IPS-NIHi7 (cell line): ENCODE measurements at regions not wholly inside any gene's neighbourhood (a gene's known extent, or its start where the extent isn't known, plus 50 kb on each side); places are given as distances from the start of the nearest gene placed in this dataset.
"Not testable (repeated sequence)": the region's sequence is repeated elsewhere in the genome, so short reads cannot be mapped to it uniquely, and the experiment has no call there.

ENCODE experiments used
- DNase-seq: peaks from one replicate; pipeline ENCODE4 v3.0.0; 2012; ENCODE audit warnings: mixed read lengths; ENCODE audit errors: extremely low spot score

DNA sequence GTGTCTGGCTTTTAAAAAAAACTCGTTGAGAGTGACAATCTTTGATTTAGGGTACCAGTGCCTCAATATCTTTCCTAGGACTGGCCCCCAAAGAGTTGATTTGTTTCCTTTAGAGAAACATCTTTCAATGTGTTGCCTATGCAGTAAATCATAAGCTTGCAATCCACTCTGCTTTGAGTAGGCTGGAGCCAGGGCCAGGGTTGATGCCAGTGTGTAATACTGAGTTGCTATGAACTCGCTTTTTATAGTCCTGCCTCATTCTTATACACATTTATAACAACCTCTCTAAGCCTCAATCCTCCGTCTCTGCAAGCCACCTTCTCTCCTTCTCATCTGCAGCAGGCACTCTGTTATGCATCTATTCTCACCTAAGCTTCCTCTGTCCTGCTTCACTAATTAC, 674.9 kb upstream of the POM121L12 start:
- no peak for DNase-seq

DNA sequence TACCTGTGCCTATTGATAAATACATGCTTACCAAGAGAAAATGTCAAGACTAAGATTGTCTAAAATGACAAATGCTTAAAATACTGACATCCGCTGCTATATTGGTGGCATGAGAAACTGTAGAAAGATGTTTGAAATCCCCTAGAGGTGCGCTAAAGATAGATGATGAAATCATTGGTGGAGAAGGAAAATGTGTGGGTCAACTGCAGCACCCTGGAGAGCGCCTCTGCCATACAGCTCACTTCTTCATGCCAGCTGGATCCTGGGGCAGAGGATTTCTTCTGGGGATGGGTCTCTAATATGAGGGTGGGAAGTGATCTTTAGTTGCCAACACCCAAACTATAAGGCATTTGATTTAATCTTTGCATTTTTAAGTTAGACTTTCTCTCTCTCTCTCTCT, 680.4 kb upstream of the POM121L12 start:
- DNase-seq: peak; percentile 72

GRCh38 chr7:52352013-52352981, 683.1 kb upstream of the POM121L12 start:
- no peak for DNase-seq

GRCh38 chr7:52344015-52344414, 691.4 kb upstream of the POM121L12 start:
- DNase-seq: no peak

- no peak for DNase-seq
These were observed 695.4 kb upstream of the POM121L12 start for GRCh38 chr7:52340067-52340466.

DNA sequence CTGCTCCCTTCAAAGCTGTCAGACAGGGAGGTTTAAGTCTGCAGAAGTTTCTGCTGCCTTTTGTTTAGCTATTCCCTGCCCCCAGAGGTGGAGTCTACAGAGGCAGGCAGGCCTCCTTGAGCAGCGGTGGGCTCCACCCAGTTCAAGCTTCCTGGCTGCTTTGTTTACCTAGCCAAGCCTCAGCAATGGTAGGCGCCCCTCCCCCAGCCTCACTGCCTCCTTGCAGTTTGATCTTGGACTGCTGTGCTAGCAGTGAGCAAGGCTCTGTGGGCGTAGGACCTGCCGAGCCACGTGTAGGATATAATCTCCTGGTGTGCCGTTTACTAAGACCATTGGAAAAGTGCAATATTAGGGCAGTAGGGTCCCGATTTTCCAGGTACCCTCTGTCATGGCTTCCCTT, 707.1 kb upstream of the POM121L12 start:
- not testable (repeated sequence) for DNase-seq

DNA sequence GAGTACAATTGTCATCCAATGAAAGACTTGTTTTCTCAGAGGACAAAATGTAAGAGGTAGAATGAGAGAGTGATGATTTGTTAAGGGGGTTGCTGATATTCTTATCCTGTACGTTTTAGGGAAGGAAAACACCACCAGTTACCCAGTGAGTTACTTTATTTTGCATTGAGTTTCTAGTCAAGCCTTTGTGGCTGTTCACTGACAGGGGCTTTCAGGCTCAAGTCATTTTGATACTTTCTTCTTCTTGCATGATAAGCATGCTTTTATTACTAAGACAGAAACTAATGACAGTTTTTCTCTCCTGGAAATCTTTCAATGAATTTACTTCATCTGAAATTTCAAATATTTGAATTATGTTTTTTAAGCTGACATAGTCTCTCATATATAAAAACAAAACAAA, 710.2 kb upstream of the POM121L12 start:
- no peak for DNase-seq

DNA sequence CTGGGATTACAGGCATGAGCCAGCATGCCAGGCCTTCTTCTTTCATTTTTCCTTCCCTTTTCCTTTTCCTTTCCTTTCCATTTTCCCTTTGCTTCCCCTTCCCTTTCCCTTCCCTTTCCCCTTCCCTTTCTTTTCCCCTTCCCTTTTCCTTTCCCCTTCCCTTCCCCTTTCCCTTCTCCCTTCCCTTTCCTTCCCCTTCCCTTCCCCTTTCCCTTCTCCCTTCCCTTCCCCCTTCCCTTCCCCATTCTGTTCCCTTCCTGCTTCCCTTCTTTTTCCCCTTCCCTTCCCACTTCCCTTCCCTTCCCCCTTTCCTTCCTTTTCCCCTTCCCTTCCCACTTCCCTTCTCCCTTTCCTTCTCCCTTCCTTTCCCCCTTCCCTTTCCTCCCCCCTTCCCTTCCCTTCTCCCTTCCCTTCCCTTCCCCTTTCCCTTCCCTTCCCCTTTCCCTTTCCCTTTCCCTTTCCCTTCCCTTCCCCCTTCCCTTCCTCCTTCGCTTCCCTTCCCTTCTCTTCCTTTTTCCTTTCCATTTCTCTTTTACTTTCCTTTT, 712.2 kb upstream of the POM121L12 start:
- DNase-seq: no peak

GRCh38 chr7:52320610-52321009, 714.8 kb upstream of the POM121L12 start:
- DNase-seq: no peak

DNA sequence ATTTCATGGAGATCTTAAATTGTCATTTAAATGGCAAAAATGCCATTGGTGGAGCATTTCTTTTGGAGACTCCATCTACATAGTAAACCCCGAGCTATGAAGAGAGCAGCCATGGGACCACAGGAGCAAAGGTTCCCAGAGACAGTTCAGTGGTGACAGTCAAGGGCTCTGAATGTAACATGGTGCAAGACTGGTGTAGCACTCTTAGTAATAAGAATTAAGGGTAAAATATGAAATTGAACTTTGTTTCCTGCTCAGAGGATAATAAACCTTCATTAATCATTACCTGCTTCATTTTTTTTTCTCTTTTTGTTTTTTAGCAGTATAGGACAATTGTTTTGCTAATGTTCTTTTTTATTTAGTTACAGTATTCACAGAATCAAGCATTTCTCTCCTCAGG, 717.5 kb upstream of the POM121L12 start:
- DNase-seq: no peak

- no peak for DNase-seq
These were observed 723.5 kb upstream of the POM121L12 start for GRCh38 chr7:52311886-52312285.

GRCh38 chr7:52309631-52310030, 725.8 kb upstream of the POM121L12 start:
- no peak for DNase-seq

DNA sequence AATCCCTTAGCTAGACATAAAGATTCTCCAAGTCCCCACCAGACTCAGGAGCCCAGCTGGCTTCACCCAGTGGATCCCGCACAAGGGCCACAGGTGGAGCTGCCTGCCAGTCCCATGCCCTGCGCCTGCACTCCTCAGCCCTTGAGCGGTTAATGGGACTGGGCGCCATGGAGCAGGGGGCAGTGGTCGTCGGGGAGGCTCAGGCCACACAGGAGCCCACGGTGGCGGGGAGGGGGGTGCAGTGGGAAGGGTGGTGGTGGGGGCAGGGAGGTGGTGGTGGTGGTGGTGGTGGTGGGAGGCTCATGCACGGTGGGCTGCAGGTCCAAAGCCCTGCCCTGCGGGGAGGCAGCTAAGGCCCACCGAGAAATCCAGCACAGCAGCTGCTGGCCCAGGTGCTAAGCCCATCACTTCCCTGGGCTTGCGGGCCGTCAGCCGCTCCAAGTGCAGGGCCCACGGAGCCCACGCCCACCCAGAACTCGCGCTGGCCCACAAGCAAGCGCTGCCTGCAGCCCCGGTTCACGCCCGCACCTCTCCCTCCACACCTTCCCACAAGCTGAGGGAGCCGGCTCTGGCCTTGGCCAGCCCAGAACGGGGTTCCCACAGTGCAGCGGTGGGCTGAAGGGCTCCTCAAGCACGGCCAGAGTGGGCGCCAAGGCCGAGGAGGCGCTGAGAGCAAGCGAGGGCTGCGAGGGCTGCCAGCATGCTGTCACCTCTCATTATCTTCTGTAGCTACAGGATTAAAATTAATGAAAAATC, 732.5 kb upstream of the POM121L12 start:
- DNase-seq: no peak

- DNase-seq: no peak
These were observed 738.3 kb upstream of the POM121L12 start for GRCh38 chr7:52297128-52297527.

DNA sequence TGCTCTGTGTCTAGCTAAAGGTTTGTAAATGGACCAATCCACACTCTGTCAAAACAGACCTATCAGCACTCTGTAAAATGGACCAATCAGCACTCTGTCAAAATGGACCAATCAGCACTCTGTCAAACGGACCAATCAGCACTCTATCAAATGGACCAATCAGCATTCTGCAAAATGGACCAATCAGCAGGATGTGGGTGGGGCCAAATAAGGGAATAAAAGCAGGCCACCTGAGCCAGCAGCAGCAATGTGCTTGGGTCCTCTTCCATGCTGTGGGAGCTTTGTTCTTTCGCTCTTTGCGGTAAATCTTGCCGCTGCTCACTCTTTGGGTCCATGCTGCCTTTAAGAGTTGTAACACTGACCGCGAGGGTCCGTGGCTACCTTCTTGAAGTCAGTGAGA, 740.5 kb upstream of the POM121L12 start:
- no peak for DNase-seq

- no peak for DNase-seq
These were observed 746.2 kb upstream of the POM121L12 start for GRCh38 chr7:52289247-52289646.

DNA sequence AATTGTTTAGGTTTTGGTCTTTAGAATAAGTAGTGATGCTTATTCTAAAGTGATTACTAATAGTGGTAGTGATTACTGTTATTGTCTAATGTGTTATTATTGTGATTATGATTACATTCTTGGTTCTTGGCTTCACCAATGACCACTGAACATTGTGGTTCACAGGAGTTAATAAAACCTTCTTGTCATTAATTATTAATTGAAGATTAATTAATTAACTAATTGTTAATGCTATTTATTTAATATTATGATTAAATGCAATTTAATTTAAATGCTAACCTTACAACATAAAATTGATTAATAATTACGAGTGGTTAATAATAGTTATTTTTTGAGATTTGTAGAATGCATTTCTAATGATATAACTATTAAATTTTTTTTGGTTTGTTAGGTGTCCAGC, 747.7 kb upstream of the POM121L12 start:
- DNase-seq: no peak

DNA sequence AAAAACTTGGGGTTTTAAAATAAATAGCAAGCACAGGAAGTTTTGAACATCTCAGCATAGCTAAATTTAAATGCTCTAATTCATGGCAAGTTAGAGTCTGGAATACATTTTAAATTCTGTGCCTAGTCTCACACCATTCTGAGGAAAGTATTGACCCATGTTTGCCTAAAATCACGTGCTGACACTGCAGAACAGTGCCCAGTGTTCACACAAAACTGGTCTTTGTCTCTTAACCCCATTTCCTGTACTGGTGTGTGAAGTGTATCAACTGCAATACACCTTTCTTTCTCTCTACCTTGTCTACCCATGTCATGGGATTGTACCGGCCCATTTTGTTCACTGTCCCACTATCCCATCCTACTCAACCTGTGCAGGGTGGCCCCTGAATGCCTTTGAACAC, 749.7 kb upstream of the POM121L12 start:
- no peak for DNase-seq

GRCh38 chr7:52283335-52283734, 752.1 kb upstream of the POM121L12 start:
- DNase-seq: no peak

DNA sequence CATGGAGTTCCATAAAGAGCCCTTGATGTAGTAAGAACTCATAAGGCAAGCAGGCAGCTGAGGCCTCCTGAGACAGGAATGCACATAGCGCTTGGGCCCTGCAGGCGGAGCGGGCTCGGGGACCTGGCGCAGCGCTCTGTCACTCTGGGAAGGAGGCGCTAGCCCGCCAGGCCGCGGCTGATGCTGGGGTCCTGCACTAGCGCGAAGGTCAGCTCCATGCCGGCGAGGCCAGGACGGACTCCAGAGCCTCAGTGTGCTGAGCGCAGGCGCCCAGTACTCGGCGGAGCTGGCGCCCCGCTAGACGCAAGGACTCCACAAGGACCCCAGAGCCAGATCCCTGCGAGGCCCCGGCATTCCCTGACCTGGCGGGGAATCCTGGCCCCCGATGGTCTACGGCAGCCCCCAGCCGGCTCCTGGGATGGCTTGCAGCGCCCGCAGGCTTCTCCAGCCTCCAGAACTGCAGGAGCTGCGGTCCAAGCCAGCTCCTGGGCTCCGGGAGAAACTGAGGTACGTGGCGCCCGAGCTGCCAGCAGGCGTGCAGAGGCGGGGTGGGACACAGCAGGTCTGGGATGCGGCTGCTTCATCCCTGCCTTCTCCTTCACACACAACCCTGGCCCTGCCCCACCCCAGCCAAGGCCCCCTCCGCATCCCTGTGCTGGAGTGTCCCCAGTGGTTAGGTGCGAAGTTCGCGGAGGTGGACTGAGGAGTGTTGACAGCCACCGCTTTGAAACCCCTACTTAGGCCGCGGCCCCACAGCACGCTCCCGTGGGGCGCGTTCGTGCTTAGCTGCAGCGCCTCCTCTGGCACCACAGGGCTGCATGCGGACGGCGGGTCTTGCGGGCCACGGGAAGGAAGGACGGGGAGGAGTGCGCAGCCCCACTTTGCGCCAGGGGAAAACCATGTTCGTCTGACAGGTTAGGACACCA, 761.5 kb upstream of the POM121L12 start:
- DNase-seq: peak; percentile 67

DNA sequence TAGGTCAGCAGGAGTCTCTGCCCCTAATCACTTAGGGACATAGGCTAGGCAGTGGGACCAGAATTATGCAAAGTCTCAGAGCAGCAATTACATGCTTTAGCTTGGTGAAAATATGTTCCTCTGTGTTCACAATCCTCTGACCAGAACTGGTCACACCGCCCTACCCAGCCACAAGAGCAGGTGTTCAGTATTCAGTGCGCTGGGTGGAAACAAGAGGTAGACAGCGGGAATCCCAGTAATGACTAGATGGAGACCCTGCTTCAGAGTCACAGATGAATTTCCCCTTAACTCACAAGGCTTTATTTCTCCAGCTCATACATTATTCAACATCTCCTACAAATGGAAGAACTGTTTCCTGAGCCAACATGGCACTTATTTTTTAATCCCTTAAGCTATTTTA, 763.7 kb upstream of the POM121L12 start:
- DNase-seq: no peak

DNA sequence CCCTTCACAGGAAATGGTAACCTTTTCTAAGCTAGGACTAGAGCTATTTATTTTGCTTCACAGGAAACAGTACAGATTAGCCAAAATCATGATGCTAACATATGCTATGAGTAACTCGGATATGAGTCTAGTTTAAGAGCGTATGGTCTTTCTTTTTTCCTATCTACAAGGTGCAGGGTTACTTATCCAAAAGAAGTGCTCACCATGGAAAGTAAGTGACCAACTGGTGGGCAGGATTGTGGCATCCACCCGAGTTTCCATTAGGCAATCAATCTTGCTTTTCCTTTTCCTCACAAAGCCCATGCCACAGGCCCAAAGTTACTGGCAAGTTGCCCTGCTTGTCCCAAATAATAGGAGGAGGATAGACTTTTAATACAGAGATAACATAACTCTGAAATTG, 765.1 kb upstream of the POM121L12 start:
- DNase-seq: no peak
